ENCODE measurements at regions not wholly inside any gene's neighbourhood (a gene's known extent, or its start where the extent isn't known, plus 50 kb on each side); places are given as distances from the start of the nearest gene placed in this dataset.

- DNase-seq, result no peak
These were observed 217.5 kb downstream of the CD83 start for GRCh38 chr6:14335071-14335470.

DNA sequence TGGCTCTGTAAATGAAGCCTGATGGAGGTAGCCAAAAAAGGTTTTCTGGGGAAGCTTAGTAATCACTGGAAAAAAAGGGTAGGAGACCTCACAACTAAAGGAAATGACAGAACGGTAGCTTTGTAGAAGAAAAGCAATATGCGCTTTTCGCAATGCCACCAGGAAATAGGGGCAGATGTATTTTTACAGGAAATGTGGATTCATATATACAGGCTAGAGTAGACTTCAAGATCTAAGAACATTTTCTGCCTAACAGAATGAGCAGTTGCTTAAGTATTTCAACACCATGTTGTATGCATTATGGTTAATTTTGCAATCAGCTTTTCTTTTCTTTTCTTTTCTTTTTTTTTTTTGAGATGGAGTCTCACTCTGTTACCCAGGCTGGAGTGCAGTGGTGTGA lies 219.6 kb downstream of the CD83 start:
- DNase-seq, result no peak

GRCh38 chr6:14339172-14339571 lies 221.6 kb downstream of the CD83 start:
- no peak for DNase-seq

- DNase-seq, result no peak
These were observed 222.4 kb downstream of the CD83 start for GRCh38 chr6:14339711-14340584.

- no peak for DNase-seq
These were observed 226.9 kb downstream of the CD83 start for GRCh38 chr6:14344486-14344885.

GRCh38 chr6:14348389-14348788 lies 230.8 kb downstream of the CD83 start:
- no peak for DNase-seq

DNA sequence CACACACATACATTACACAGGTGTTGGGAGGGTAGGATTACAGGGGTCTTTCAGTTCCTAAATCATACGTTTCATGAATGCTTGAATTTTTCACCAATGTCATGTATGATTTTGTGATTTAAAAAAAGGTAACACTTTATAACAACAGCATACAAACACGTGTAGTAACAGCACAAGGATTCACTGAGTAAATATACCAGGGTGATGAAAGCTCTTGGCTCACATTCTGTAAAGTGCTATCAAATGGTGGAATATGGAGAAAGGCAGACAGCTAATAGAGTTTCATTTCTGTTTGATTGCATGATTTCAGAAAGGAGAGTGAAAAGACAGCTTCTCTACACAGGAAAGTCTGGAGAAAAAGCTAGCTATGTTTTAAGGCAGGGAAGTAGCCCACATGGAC lies 231.9 kb downstream of the CD83 start:
- DNase-seq, result no peak

- no peak for DNase-seq
These were observed 232.6 kb downstream of the CD83 start for GRCh38 chr6:14350210-14350609.

GRCh38 chr6:14353281-14353680 lies 235.7 kb downstream of the CD83 start:
- no peak for DNase-seq

GRCh38 chr6:14353798-14354197 lies 236.2 kb downstream of the CD83 start:
- DNase-seq, result no peak

DNA sequence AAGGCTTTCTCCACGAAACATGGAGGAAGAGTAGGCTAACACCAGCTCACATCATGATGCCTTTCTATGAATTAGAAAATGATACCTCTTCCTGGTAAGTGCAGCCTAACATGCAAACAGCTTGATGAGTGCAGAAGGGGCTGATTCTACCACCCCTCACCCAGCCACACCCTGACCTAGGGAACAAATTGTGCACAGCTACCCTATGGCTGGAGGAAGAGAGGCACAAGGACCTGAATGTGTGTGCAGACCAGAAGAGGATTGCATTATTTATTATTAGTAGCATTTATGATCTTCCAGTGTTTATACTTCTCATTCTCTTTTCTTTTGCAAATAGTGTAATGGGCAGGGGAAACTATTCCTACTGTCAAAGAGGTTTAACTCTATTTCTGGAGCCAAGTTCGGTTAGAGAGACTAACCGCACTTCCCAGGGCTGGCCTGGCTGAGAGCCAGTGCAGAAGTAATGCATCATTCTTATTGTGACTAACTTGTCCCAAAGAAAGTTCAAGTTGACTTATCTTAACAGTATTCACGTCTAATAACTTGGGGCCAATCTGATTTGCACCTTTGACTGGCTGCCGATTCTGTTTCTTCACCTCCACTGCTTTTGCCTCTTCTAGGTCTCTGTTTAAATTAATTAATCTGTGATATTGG lies 237.5 kb downstream of the CD83 start:
- DNase-seq, result no peak

DNA sequence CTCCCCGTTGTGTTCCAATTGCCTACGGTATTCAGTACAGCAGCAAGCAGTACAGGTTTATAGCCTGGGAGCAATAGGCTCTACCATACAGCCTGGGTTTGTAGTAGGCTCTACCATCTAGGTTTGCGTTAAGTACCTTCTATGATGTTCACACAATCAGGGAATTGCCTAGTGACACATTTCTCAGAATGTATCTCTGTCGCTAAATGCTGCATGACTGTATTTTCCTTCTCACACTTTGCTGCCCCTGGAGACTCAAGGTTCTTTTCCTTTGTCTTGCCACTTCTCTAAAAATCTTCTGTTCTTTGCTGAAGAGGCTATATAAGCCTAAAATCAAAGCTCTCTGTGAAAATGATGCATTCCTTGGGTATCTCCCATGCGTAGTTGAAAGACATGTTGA lies 241.9 kb downstream of the CD83 start:
- DNase-seq, result no peak

GRCh38 chr6:14360565-14360964 lies 243.0 kb downstream of the CD83 start:
- DNase-seq, result no peak

- no peak for DNase-seq
These were observed 243.7 kb downstream of the CD83 start for GRCh38 chr6:14361297-14361696.

DNA sequence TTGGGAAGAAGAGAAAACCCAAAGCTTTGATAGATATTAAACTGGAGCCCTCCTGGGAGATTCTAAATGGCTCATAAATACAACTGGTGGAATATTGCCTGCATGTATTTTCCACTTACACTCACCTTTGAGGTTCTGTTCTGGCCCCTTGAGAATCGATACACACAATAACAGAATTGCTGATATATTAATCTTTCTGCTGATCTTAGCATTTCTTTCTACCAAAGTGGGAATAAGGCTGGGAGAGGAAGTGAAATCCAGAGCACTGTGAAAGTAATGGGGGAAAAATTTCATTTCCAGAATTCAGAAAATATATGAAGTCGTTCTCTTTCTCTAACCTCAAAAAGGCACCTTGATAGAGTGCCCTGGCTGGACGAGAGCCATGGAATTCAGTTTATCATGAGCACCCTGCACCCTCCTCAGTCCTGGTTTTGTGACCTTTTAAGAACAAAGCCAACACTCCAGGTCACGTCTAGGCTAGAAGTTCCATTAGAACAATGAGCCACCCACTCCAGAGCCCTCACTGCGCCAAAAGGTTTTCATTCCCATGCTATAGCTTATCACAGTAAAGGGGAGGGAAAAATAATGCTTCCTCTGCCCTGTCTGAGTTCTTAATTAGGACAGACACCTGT lies 244.5 kb downstream of the CD83 start:
- DNase-seq, result no peak

DNA sequence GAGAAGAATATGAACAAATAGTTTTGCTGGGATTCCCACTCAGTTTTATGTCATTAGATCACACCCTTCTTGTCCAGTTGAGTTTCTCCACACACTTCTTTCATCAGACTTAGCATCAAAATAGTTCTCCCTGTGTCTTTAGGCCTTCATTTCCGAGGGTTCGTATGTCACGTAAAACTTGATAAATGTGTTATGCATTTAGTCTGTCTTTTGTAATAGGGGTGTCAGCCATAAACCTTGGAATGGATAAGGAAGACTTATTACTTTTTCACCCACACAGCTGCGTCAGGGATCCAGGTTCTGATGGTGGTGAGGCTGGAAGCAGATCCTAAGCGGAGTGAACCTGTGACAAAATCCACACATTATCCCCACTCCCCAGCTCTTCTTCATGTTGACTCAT lies 246.8 kb downstream of the CD83 start:
- no peak for DNase-seq

DNA sequence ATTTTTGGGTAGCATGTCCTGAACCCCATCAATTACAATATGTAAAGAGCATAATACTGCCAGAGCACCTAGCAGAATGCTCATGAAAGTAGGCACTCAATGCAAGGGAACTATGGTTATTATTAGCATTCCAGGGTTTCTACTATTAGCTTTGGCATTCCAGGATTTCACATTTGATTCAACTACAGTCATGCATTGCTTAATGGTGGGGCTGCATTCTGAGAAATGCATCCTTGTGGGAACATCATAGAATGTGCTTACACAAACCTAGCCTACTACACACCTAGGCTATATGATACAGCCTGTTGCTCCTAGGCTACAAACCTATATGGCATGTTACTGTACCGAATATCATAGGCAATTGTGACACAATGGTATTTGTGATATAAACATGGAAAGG lies 247.8 kb downstream of the CD83 start:
- no peak for DNase-seq

GRCh38 chr6:14366315-14366714 lies 248.7 kb downstream of the CD83 start:
- no peak for DNase-seq

GRCh38 chr6:14366872-14367271 lies 249.3 kb downstream of the CD83 start:
- DNase-seq, result no peak

GRCh38 chr6:14367296-14367695 lies 249.7 kb downstream of the CD83 start:
- no peak for DNase-seq

DNA sequence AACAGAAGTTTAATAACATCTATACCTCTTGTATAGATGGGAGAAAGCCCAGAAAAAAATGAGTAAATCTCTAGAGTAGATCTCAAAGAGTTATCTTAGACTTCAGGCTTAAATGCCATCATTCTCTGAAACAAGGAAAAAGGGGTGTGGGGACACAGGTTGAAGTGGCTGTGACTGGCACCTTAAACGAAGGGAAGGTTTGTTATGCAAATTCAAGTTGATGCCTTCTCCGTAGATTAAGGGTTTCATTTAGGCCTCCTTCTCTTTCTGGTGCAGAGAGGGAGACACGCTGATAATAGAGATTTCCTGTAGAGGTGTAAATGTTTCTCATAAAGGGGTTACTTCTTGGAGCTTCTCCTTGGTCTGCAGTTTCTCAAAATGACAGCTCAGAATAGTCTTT lies 252.1 kb downstream of the CD83 start:
- DNase-seq, result no peak

GRCh38 chr6:14371530-14371929 lies 254.0 kb downstream of the CD83 start:
- no peak for DNase-seq

GRCh38 chr6:14372734-14373489 lies 255.3 kb downstream of the CD83 start:
- no peak for DNase-seq

Measured in NCI-H524 (cell line).